ENCODE measurements at regions not wholly inside any gene's neighbourhood (a gene's known extent, or its start where the extent isn't known, plus 50 kb on each side); places are given as distances from the start of the nearest gene placed in this dataset.
"Not testable (repeated sequence)": the region's sequence is repeated elsewhere in the genome, so short reads cannot be mapped to it uniquely, and the experiment has no call there.

DNA sequence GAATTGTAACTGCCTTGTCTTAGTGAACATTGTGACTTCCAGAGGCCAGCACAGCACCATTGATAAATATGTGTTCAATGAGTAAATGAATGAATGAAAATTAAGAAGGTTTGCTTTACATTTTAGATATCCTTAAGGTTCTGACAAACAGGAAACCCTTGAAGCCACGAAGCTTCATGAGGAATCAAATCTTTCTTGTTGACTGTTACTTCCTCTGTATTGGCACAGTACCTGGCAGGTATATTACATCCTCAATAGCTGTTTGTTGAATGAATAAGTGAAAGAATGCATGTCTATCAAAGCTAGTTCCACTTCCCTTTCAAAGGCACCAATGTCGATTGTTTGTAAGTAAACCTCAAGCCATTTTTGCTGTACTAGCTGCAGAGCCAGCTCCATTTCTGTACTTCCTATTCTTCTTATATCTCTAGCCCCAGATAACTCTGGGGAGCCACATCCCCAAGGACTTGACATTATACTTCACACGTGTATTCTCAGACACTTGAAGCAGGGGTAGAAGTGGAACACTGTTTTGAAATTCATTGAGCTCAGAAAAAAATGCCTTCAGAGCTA lies 140.3 kb upstream of the RAG2 start:
- TF ChIP-seq, protein P1, sequence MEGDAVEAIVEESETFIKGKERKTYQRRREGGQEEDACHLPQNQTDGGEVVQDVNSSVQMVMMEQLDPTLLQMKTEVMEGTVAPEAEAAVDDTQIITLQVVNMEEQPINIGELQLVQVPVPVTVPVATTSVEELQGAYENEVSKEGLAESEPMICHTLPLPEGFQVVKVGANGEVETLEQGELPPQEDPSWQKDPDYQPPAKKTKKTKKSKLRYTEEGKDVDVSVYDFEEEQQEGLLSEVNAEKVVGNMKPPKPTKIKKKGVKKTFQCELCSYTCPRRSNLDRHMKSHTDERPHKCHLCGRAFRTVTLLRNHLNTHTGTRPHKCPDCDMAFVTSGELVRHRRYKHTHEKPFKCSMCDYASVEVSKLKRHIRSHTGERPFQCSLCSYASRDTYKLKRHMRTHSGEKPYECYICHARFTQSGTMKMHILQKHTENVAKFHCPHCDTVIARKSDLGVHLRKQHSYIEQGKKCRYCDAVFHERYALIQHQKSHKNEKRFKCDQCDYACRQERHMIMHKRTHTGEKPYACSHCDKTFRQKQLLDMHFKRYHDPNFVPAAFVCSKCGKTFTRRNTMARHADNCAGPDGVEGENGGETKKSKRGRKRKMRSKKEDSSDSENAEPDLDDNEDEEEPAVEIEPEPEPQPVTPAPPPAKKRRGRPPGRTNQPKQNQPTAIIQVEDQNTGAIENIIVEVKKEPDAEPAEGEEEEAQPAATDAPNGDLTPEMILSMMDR (IDR thresholded peaks at IDR 0.05; ENCODE audit: low read depth, low read length): no peak
- H3K4me3 ChIP-seq (ENCODE audit: low read depth, low read length): no peak overlapping the region
- no peaks in the 10 kb centered on the region for H3K9me3 ChIP-seq (ENCODE audit: control insufficient read depth, insufficient read depth, low read length)
- H3K27me3 ChIP-seq (ENCODE audit: control insufficient read depth, insufficient read depth, low read length): no peaks in the 10 kb centered on the region
- no peak overlapping the region for H3K27ac ChIP-seq (ENCODE audit: low read depth, low read length)
- no peak for DNase-seq (ENCODE audit: low read depth, low spot score)
- CTCF ChIA-PET: interaction anchor here (1.2 to 10.8 kb wide), 3 partner anchors 8 to 42 kb away, joined by 3 to 200 read pairs (median 20); no protein-coding TSS in a partner anchor
- POLR2A ChIA-PET: no interaction called here

DNA sequence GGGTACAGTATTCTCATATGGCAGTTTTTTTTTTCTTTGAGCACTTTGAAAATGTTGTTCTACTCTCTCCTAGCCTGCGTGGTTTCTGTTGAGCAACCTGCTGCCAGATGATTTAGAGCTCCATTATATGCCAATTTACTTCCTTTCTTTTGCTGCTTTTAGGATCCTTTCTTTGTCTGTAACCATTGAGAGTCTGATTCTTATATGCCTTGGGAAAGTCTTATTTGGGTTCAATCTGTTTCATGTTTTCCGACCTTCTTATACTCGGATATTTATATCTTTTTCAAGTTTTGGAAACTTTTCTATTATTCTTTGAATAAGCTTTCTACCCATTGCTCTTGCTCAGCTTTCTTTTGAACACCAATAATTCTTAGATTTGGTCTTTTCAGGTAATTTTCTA lies 138.1 kb upstream of the RAG2 start:
- DNase-seq (ENCODE audit: low read depth, low spot score): no peak
- POLR2A ChIA-PET: no interaction called here
- H3K9me3 ChIP-seq (ENCODE audit: control insufficient read depth, insufficient read depth, low read length): no peaks in the 10 kb centered on the region
- CTCF ChIA-PET: interaction anchor here (2.5 to 10.8 kb wide), 3 partner anchors 10 to 172 kb away, joined by 7 to 200 read pairs (median 8); no protein-coding TSS in a partner anchor
- H3K4me3 ChIP-seq (ENCODE audit: low read depth, low read length): no peak overlapping the region
- no peaks in the 10 kb centered on the region for H3K27me3 ChIP-seq (ENCODE audit: control insufficient read depth, insufficient read depth, low read length)
- TF ChIP-seq, protein P1 (IDR thresholded peaks at IDR 0.05; ENCODE audit: low read depth, low read length): no peak
- H3K27ac ChIP-seq (ENCODE audit: low read depth, low read length): no peak overlapping the region

DNA sequence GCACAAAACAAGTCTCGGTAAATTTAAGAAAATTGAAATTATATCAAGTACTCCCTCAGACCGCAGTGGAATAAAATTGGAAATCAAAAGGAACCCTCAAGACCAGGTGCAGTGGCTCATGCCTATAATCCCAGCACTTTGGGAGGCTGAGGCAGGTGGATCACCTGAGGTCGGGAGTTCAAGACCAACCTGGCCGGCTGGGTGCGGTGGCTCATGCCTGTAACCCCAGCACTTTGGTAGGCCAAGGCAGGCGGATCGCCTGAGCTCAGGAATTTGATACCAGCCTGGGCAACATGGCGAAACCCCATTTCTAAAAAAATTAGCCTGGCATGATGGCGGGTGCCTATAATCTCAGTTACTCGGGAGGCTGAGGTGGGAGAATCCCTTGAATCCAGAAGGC lies 135.7 kb upstream of the RAG2 start:
- DNase-seq (ENCODE audit: low read depth, low spot score); H3K9me3 ChIP-seq (ENCODE audit: control insufficient read depth, insufficient read depth, low read length); H3K27ac ChIP-seq (ENCODE audit: low read depth, low read length); POLR2A ChIA-PET; H3K4me3 ChIP-seq (ENCODE audit: low read depth, low read length); H3K27me3 ChIP-seq (ENCODE audit: control insufficient read depth, insufficient read depth, low read length): not testable (repeated sequence)
- CTCF ChIA-PET: interaction anchor here (10.8 kb wide), 1 partner anchor 13 kb away, joined by 200 read pairs; no protein-coding TSS in a partner anchor

DNA sequence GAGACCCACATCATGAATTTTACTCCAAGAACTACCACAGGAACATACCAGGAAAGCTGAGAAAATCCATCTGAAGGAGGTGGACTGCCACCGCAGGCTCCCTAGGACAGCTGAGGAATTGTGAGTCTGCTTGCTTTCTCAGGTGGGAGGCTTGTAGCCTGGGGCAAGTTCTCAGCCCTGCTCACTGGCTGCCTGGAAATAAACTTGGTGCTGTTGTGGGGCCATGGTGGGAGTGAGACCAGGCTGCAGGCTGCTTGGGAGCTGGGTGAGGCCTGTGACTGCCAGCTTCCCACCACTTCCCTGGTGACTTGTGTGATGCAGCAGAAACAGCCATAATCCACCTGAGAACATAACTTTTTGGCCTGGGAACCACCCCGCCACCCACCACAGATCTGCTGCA lies 132.7 kb upstream of the RAG2 start:
- CTCF ChIA-PET: interaction anchor here (3.3 to 10.8 kb wide), 2 partner anchors 16 to 165 kb away, joined by 10 to 200 read pairs; no protein-coding TSS in a partner anchor
- H3K4me3 ChIP-seq (ENCODE audit: low read depth, low read length): no peak overlapping the region

DNA sequence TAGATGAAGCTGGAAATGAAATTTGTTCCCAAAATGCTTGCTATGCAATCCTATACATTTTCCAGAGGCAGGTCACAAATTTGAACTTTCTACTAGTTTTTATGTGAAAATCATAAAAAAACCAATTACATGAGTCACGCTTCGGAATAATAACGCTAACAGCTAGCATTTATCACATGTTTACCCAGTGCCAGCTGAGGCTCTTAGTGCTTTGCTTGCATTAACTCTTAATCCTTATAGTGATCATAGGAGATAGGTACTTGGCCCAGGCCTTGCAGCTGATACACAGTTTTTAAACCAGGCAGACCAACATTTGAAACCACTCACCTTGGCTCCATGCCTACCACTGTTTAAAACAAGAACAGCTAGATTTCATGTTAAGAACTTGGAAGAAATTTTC lies 131.8 kb upstream of the RAG2 start:
- Histone ChIP-seq H3K9me3 (ENCODE audit: control insufficient read depth, insufficient read depth, low read length) (no peaks in the 10 kb centered on the region), H3K27ac (ENCODE audit: low read depth, low read length) (no peak overlapping the region), H3K27me3 (ENCODE audit: control insufficient read depth, insufficient read depth, low read length) (no peaks in the 10 kb centered on the region), H3K4me3 (ENCODE audit: low read depth, low read length) (no peak overlapping the region)
- POLR2A ChIA-PET: no interaction called here
- TF ChIP-seq, protein P1 (IDR thresholded peaks at IDR 0.05; ENCODE audit: low read depth, low read length): no peak
- CTCF ChIA-PET: interaction anchor here (0.6 to 10.8 kb wide), 3 partner anchors 16 to 165 kb away, joined by 3 to 200 read pairs (median 10); no protein-coding TSS in a partner anchor
- DNase-seq (ENCODE audit: low read depth, low spot score): no peak

More for the DNA sequence above, 132.7 kb upstream of the RAG2 start:
- TF ChIP-seq, protein P1 (IDR thresholded peaks at IDR 0.05; ENCODE audit: low read depth, low read length): no peak
- Histone ChIP-seq H3K9me3 (ENCODE audit: control insufficient read depth, insufficient read depth, low read length) (no peaks in the 10 kb centered on the region), H3K27ac (ENCODE audit: low read depth, low read length) (no peak overlapping the region), H3K27me3 (ENCODE audit: control insufficient read depth, insufficient read depth, low read length) (no peaks in the 10 kb centered on the region)
- DNase-seq (ENCODE audit: low read depth, low spot score): no peak
- POLR2A ChIA-PET: no interaction called here
